Thyroid gland (tissue), 4 donors: ENCODE measurements at regions not wholly inside any gene's neighbourhood (a gene's known extent, or its start where the extent isn't known, plus 50 kb on each side); places are given as distances from the start of the nearest gene placed in this dataset.

Source experiments
- DNase-seq, 2 donors: peaks; one replicate each; pipeline ENCODE4 v3.0.0-alpha.2; 2019
- H3K27ac ChIP-seq, 3 donors: fragments of 200-600 bp; sonication (generic); 1 replicate in 2 of 3; 2 replicates in 1 of 3; pipeline ENCODE4 v1.5.1; 2016 to 2019; ENCODE audit warnings: mild to moderate bottlenecking in 1 of 3, moderate library complexity in 1 of 3
- H3K27me3 ChIP-seq: fragments of 200-600 bp; sonication (generic); one replicate; pipeline ENCODE4 v1.5.1; 2019
- H3K36me3 ChIP-seq, 2 donors: fragments of 200-600 bp; sonication (generic); one replicate each; pipeline ENCODE4 v1.5.1; 2016 to 2019
- H3K4me1 ChIP-seq, 2 donors: fragments of 200-600 bp; sonication (generic); one replicate each; pipeline ENCODE4 v1.5.1; 2017 to 2019
- H3K4me3 ChIP-seq, 3 donors: fragments of 200-600 bp; sonication (generic); replicated peaks in 1 of 3; 1 replicate in 2 of 3; 2 replicates in 1 of 3; pipeline ENCODE4 v1.5.1; 2016; ENCODE audit warnings: mild to moderate bottlenecking in 1 of 3
- H3K9me3 ChIP-seq: fragments of 200-600 bp; sonication (generic); one replicate; pipeline ENCODE4 v1.5.1; 2017
- POLR2A ChIP-seq, 2 donors: fragments of 450-650 bp; IDR thresholded peaks; one replicate each; pipeline ENCODE4 v1.6.1; 2017; ENCODE audit warnings: antibody characterized with exemption in 2 of 2, mild to moderate bottlenecking in 2 of 2, moderate library complexity in 1 of 2
- WGBS, 2 donors: methylation state at CpG; one replicate each; pipeline ENCODE4 v1.1.5; 2017; 5-methylcytosine and 5-hydroxymethylcytosine counted together
- intact Hi-C: fragments of 100-400 bp; cut with DNase I; formaldehyde crosslinking; loops from one replicate; pipeline ENCODE4 v1.15.1; 2023
- TF ChIP-seq, protein P1 (sequence below), 6 experiments: fragments of 200-600 bp in 3 of 6; fragments of 450-650 bp in 3 of 6; sonication (generic) in 3 of 6; IDR thresholded peaks; one replicate each; pipeline ENCODE4 v1.5.1; 2016 to 2019; ENCODE audit warnings: antibody characterized with exemption in 6 of 6, mild to moderate bottlenecking in 2 of 6, inconsistent platforms in 1 of 6, moderate library complexity in 1 of 6

GRCh38 chr7:3154881-3155494, 111.3 kb upstream of the CARD11 start:
- H3K4me1 ChIP-seq: no peaks in the 10 kb centered on the region
- no peak overlapping the region for H3K27ac ChIP-seq
- no peaks in the 10 kb centered on the region for H3K9me3 ChIP-seq
- TF ChIP-seq POLR2A (IDR thresholded peaks at IDR 0.05): no peak
- TF ChIP-seq, protein P1, sequence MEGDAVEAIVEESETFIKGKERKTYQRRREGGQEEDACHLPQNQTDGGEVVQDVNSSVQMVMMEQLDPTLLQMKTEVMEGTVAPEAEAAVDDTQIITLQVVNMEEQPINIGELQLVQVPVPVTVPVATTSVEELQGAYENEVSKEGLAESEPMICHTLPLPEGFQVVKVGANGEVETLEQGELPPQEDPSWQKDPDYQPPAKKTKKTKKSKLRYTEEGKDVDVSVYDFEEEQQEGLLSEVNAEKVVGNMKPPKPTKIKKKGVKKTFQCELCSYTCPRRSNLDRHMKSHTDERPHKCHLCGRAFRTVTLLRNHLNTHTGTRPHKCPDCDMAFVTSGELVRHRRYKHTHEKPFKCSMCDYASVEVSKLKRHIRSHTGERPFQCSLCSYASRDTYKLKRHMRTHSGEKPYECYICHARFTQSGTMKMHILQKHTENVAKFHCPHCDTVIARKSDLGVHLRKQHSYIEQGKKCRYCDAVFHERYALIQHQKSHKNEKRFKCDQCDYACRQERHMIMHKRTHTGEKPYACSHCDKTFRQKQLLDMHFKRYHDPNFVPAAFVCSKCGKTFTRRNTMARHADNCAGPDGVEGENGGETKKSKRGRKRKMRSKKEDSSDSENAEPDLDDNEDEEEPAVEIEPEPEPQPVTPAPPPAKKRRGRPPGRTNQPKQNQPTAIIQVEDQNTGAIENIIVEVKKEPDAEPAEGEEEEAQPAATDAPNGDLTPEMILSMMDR (IDR thresholded peaks at IDR 0.05): peak in 4 of 6 experiments; percentile 25 to 42 (median 28)
- DNase-seq: peak in 1 of 2 donors; percentile 3
- no peaks in the 10 kb centered on the region for H3K27me3 ChIP-seq
- H3K4me3 ChIP-seq: no peak overlapping the region
- H3K36me3 ChIP-seq: no peaks in the 10 kb centered on the region
- intact Hi-C loops: loop anchor here (10.0 kb wide), 1 partner anchor 290 kb away; no protein-coding TSS in a partner anchor
- 65 to 74% methylated on average over 7 of the region's 7 CpGs for WGBS, 2 donors

DNA sequence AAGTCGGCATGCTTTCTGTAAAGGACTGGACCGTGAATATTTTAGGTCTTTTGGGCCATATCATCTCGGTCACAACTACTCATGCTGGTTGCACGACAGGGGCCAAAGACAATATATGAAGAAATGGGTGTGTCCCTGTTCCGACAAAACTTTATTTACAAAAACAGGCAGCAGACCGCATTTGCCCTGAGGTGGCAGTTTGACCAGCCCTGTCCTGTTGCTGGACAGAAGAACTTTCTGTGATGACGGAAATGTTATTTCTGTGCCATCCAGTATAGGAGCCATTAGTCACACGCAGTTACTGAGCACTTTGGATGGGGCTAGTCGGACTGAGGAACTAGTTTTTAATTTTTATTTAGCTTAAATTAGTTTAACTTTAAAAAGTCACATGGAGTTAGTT, 112.8 kb upstream of the CARD11 start:
- WGBS, 2 donors: 69 to 82% methylated on average over 9 of the region's 9 CpGs
- Histone ChIP-seq H3K36me3 (no peaks in the 10 kb centered on the region), H3K27ac (no peak overlapping the region), H3K9me3 (no peaks in the 10 kb centered on the region), H3K27me3 (no peaks in the 10 kb centered on the region), H3K4me3 (no peak overlapping the region), H3K4me1 (no peaks in the 10 kb centered on the region)
- no peak for DNase-seq
- intact Hi-C loops: loop anchor here (10.0 kb wide), 1 partner anchor 292 kb away; no protein-coding TSS in a partner anchor
- TF ChIP-seq, protein P1 (IDR thresholded peaks at IDR 0.05): no peak
- TF ChIP-seq POLR2A (IDR thresholded peaks at IDR 0.05): no peak

- intact Hi-C loops: loop anchor here (10.0 kb wide), 1 partner anchor 293 kb away; no protein-coding TSS in a partner anchor
- TF ChIP-seq POLR2A (IDR thresholded peaks at IDR 0.05): no peak
- TF ChIP-seq, protein P1 (IDR thresholded peaks at IDR 0.05): no peak
- Histone ChIP-seq H3K36me3 (no peaks in the 10 kb centered on the region), H3K4me3 (no peak overlapping the region), H3K9me3 (no peaks in the 10 kb centered on the region), H3K27me3 (no peaks in the 10 kb centered on the region), H3K4me1 (no peaks in the 10 kb centered on the region), H3K27ac (no peak overlapping the region)
- no peak for DNase-seq
- 63 to 70% methylated on average over 20 of the region's 20 CpGs for WGBS, 2 donors
Measured at GRCh38 chr7:3157566-3158287, 114.1 kb upstream of the CARD11 start.

DNA sequence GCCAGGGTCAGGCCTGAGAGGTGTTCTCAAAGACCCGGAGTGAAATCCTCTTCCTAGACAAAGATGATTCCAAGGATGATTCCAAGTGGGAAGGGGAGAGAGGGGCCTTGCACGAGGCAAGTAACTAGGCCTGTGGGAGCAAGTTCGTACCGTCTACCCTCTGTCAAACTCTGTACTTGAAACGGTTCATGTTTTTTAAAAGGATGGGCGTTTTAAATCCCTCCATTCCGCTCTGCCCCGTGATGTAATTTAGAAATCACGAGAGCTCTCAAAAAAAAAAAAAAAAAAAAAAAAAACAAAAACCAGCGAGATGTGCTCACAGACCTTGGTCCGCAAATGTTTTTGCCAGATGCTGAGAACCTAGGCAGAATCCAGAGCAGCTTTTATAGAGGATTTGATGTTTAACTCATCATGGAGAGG, 114.7 kb upstream of the CARD11 start:
- Histone ChIP-seq H3K4me1 (no peaks in the 10 kb centered on the region), H3K9me3 (no peaks in the 10 kb centered on the region), H3K4me3 (no peak overlapping the region), H3K27me3 (no peaks in the 10 kb centered on the region), H3K36me3 (no peaks in the 10 kb centered on the region), H3K27ac (no peak overlapping the region)
- DNase-seq: no peak
- intact Hi-C loops: loop anchor here (10.0 kb wide), 1 partner anchor 294 kb away; no protein-coding TSS in a partner anchor
- TF ChIP-seq POLR2A (IDR thresholded peaks at IDR 0.05): no peak
- TF ChIP-seq, protein P1 (IDR thresholded peaks at IDR 0.05): no peak
- 68 to 73% methylated on average over 11 of the region's 11 CpGs for WGBS, 2 donors

- intact Hi-C loops: loop anchor here (10.0 kb wide), 1 partner anchor 294 kb away; no protein-coding TSS in a partner anchor
- no peak for TF ChIP-seq POLR2A (IDR thresholded peaks at IDR 0.05)
- TF ChIP-seq, protein P1 (IDR thresholded peaks at IDR 0.05): no peak
- DNase-seq: no peak
- no peaks in the 10 kb centered on the region for H3K4me1 ChIP-seq
- no peaks in the 10 kb centered on the region for H3K27me3 ChIP-seq
- no peaks in the 10 kb centered on the region for H3K9me3 ChIP-seq
- WGBS, 2 donors: 81 to 83% methylated on average over 4 of the region's 4 CpGs
- no peak overlapping the region for H3K27ac ChIP-seq
- H3K36me3 ChIP-seq: no peaks in the 10 kb centered on the region
- H3K4me3 ChIP-seq: no peak overlapping the region
Measured at GRCh38 chr7:3159039-3159438, 115.4 kb upstream of the CARD11 start.
